GM19467 (cell line): ENCODE measurements at regions not wholly inside any gene's neighbourhood (a gene's known extent, or its start where the extent isn't known, plus 50 kb on each side); places are given as distances from the start of the nearest gene placed in this dataset.

Experiments used
- ATAC-seq: cut with Tn5 transposase; IDR thresholded peaks from one replicate; pipeline ENCODE4 v1.9.1; 2021; ENCODE audit warnings: mild to moderate bottlenecking, moderate library complexity; ENCODE audit not compliant: unreplicated experiment

DNA sequence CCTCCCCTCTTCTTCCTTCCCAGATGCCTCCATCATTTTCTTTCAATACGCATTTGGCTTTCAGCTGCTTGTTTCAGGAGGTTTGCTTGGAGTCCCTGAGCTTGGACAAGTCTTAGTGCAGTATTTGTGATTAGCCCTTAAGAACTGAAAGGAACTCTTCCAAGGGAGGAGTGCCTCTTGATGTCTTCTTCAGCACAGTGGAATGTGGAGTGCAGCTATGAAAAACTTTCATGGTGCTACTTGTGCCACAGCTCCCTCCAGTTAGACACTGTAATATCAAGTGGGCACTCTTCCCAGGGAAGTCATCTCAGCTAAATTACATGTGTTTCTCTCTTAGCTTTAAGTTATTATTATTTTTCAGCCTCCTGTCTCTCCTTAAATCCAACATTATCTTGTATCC is 173.1 kb downstream of the NECTIN3 start:
- no peak for ATAC-seq

GRCh38 chr3:111246967-111247760 is 175.5 kb downstream of the NECTIN3 start:
- no peak for ATAC-seq

DNA sequence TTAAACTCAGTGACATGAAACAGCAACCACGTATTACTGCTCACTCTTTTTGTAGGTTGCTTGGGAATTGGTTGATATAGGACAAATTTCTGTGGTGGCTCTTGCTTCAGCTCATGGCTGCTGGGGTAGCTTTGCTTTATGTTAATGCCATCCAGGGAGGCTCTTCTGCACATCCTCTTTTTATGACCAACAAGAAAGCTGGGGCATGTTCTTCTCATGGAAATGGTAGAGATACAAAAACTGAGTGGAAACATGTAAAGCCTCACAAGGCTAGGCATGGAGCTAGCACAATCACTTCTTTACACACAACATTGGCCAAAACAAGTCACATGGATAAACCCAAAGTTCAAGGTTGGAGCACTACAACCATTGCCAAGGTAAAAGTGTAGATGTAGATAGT is 176.8 kb downstream of the NECTIN3 start:
- ATAC-seq, result no peak

DNA sequence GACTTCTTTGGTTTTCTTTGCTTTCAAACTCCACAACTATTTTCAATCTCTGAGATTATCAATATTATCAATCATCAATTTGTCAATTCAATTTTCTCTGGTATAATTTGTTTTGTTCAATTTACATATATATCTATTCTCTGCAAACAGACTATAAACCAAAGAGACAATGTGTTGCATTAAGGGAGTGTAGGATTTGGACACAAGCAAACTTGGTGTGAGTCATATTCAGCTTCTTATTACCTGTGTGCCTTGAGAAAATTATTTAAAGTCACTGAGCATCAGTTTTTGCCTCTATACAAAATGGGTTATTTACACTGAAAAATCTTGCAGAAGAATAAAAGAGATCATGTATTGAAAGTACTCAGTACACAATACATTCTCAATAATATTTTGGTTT is 177.8 kb downstream of the NECTIN3 start:
- ATAC-seq, result no peak

DNA sequence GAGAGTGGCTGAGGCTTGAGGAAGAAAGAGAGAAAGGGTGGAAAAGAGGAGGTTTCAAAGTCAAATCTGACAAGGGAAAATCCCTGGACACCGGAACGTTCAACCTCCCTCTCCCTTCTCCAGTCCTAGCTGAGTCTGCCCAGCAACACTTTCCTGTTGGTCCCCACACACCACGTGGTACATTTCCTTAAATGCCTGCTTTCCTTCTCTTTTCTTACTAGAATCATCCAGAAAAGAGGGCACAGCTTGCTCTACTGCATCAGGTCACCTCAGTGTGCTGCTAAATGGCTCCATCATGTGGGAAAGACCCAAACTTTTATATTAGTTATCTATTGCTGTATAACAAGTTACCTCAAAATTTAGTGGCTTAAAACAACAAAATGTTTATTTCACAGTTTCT is 181.2 kb downstream of the NECTIN3 start:
- ATAC-seq, result no peak

DNA sequence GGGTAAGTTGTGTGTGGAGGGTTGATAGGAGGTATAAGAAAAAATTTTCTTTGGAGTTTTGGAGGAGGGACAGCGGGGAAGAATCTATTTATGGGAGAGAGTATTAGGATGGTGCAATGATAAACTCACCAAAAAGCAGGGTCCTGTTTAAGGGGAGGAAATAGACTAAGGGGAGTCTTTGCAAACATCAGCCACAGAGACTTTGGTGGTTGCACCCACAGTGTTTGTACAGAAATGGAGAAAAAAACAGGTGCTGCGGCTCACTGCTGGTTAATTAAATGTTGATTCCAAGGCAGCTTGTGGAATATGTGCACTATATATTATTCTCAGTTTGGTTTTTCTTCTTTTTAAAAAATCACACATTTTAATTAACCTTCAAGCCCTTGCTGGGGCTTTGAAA is 182.1 kb downstream of the NECTIN3 start:
- no peak for ATAC-seq

- no peak for ATAC-seq
Measured at GRCh38 chr3:111260878-111261277, 189.3 kb downstream of the NECTIN3 start.

DNA sequence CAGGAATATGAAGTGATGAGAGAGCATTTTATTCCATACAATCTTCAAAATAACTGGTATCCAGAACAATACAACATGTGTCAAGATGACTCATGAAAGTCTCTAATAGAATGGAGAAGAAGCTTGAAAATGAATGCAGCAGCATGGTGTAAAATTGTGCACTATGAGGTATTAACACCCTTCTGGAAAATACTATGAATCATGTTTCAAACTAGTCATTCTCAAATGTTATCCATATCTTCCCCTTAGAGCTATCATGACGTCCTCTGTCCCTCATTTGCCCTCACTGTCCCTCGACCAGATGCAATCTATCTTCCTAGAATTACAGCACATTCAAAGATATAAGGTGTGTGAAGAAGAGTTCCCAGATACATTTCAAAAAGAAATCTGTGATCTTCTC is 198.2 kb downstream of the NECTIN3 start:
- ATAC-seq, result no peak

- ATAC-seq, result no peak
Measured at GRCh38 chr3:111277226-111277625, 205.6 kb downstream of the NECTIN3 start.

DNA sequence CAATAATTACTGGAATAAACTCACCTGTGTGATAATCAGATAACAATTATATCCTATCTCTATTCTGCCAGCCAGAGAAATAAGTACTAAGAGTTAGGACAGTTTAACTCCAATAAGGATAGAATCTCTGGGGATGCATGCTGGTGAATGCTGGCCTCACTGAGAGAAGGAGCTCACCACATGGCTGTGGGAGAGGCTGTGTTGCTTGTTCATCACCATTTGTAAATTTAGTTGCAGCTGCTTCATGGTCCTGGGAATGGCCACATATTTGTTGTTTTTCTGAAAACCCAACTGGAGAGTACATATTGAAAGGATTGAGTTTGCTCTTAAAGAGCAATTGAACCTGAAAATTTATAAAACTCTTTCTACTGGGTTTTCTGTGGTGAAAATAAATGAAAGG is 207.3 kb downstream of the NECTIN3 start:
- no peak for ATAC-seq

DNA sequence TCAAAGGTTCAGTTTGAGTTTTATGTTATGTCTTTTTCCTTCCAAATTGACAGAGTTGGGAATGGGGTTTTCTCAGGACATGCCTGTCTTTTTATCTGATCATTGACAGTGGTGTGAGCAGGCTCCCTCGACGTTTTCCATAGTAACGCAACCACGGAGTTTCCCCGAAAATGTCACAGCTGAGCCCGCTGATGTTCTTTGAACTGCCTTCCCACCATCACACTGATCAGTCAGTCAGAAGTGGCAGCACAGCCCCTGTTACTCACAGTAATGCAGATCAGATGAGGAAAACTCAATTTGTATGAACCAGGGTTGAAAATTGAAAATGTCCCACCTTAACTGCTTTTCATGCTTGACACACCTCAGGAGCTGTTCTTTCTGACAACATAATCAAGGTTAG is 210.4 kb downstream of the NECTIN3 start:
- ATAC-seq, result no peak

DNA sequence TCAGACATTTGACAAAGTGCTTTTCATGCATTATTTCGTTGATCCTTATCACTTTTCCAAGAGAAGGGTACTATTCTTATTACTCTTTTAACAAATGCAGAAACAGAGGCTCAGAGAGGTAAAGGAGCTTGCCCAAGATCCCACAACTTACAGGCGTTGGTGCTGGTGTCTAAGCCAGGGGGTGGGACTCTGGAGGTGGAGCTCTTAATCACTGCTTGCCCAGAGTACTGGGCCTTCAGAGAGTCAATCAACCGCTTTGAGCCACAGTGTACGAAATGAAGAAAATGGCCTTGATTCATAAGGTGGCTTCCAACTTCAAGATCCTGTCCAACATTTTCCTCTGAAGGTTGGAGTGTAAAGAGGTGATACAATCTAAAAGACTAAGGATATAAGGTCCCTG is 211.5 kb downstream of the NECTIN3 start:
- ATAC-seq, result no peak

DNA sequence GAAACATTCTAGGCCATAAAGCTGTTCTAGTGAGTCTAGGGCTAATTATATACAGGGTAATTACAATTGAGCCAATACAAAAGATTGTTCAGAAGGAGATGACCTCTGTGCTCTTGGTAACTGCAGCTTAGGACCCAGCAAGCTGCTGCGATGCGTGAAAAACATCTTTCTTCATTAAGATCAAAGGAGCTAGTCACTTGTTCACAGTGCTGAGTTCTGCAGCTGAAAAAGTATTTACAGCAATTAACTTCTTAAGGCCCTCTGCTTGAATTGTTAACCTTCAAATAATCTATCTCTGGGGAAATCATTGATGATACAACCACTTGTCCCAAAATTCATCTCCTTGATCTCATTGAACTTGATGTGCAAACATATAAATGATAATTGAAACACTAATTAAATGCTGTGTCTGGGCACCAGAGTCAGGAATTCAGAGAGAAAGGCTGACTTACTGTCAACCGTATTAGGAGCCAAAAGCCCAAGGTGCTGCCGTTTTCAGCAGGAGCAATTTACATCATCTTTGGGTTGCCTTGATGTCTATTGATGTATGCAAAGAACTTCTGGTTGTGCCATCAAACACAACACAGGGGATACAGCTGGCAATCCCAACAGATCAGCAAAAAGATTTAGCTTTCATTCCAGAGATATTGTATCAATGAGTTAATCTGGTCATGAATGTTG is 213.0 kb downstream of the NECTIN3 start:
- ATAC-seq, result no peak

- no peak for ATAC-seq
Measured at GRCh38 chr3:111285184-111285538, 213.5 kb downstream of the NECTIN3 start.

GRCh38 chr3:111285694-111286093 is 214.1 kb downstream of the NECTIN3 start:
- ATAC-seq, result no peak

- no peak for ATAC-seq
Measured at GRCh38 chr3:111286746-111287145, 215.1 kb downstream of the NECTIN3 start.

DNA sequence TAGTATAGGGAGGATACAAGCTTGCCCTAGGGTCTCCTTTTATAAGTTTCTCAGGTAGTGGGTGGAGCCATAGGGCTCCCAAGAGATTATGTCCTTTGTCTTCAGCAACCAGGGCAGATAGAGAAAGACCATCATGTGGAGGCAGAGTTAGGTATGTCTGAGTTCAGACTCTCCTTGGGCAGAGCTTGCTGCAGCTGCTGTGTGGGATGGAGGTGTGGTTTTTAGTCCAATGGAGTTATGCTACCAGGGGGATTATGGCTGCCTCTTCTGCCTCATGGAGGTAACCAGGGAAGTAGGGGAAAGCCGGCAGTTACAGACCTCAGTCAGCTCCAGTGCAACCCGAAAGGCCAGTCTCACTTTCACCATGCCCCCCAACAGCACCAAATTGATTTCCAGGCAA is 220.5 kb downstream of the NECTIN3 start:
- ATAC-seq, result no peak

- ATAC-seq, result no peak
Measured at GRCh38 chr3:111299192-111299615, 227.6 kb downstream of the NECTIN3 start.

GRCh38 chr3:111301238-111301798 is 229.7 kb downstream of the NECTIN3 start:
- no peak for ATAC-seq

- ATAC-seq, result no peak
Measured at GRCh38 chr3:111302063-111302462, 230.4 kb downstream of the NECTIN3 start.

GRCh38 chr3:111303760-111304159 is 232.1 kb downstream of the NECTIN3 start:
- ATAC-seq, result no peak

DNA sequence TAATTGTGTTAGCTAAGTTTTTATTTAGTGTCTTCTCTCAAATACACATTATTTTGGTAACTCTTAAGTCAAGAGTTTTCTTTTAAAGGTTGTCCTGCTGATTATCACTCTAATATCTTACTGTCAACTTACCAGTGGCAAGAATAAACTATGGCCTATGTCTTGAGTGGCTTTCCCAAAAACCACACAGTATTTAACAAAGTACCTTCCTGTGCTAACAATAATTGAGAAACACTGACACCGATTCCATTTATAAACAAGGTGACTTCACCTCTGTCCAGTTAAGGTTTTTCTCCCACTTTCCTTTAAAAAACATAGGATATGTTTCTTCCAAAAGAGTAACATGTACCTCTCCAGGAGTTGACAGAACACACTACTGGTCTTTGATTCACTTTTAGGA is 234.3 kb upstream of the CD96 start:
- ATAC-seq, result no peak
